ENCODE measurements at regions not wholly inside any gene's neighbourhood (a gene's known extent, or its start where the extent isn't known, plus 50 kb on each side); places are given as distances from the start of the nearest gene placed in this dataset.

DNA sequence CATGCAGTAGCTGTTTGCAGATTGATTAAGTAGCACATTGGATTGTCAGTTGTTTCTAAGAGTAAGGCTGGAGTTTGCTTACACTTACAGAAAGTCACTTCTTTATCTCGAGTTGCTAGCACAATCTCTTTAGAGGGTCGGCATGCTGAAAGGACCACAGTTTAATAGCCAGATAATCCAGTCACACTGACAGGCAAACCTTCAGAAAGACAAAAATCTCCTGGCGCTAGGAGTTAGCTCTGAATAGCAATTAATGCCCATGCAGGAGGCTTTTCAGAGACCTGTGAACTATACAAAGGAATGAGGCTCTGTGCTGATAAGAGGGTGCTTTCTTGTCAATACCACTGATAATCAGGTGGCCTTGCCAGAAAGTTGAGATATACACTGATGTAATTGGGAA, 1043.0 kb downstream of the AACS start:
- Histone ChIP-seq H3K27me3 (replicated peaks in 1 of 7) (no peaks in the 10 kb centered on the region), H3K4me1 (no peaks in the 10 kb centered on the region), H3K4me3 (no peak overlapping the region), H3K36me3 (no peaks in the 10 kb centered on the region), H3K9me3 (no peaks in the 10 kb centered on the region), H3K27ac (no peak overlapping the region)
- TF ChIP-seq POLR2A (IDR thresholded peaks at IDR 0.05) (no peak), POLR2AphosphoS5 (IDR thresholded peaks at IDR 0.05) (no peak)
- TF ChIP-seq, protein P1, sequence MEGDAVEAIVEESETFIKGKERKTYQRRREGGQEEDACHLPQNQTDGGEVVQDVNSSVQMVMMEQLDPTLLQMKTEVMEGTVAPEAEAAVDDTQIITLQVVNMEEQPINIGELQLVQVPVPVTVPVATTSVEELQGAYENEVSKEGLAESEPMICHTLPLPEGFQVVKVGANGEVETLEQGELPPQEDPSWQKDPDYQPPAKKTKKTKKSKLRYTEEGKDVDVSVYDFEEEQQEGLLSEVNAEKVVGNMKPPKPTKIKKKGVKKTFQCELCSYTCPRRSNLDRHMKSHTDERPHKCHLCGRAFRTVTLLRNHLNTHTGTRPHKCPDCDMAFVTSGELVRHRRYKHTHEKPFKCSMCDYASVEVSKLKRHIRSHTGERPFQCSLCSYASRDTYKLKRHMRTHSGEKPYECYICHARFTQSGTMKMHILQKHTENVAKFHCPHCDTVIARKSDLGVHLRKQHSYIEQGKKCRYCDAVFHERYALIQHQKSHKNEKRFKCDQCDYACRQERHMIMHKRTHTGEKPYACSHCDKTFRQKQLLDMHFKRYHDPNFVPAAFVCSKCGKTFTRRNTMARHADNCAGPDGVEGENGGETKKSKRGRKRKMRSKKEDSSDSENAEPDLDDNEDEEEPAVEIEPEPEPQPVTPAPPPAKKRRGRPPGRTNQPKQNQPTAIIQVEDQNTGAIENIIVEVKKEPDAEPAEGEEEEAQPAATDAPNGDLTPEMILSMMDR (IDR thresholded peaks at IDR 0.05 in 8 of 11, conservative IDR thresholded peaks at IDR 0.05 in 3 of 11) = no peak
- DNase-seq = no peak
- WGBS, 5 donors = 30 to 64% (median 37%) methylated on average over 3 of the region's 3 CpGs
- intact Hi-C loops (cut with DNase I; ENCODE audit: low total_unique reads) = no loop called here

GRCh38 chr12:126112141-126112540, 1046.9 kb downstream of the AACS start:
- intact Hi-C loops (cut with DNase I; ENCODE audit: low total_unique reads) = no loop called here
- Histone ChIP-seq H3K36me3 (no peaks in the 10 kb centered on the region), H3K9me3 (no peaks in the 10 kb centered on the region), H3K4me1 (no peaks in the 10 kb centered on the region), H3K4me3 (no peak overlapping the region), H3K27ac (no peak overlapping the region), H3K27me3 (replicated peaks in 1 of 7) (no peaks in the 10 kb centered on the region)
- 85 to 95% (median 89%) methylated on average over 1 of the region's 1 CpG for WGBS, 5 donors
- no peak for DNase-seq
- TF ChIP-seq POLR2A (IDR thresholded peaks at IDR 0.05) = no peak
- TF ChIP-seq, protein P1 (IDR thresholded peaks at IDR 0.05 in 8 of 11, conservative IDR thresholded peaks at IDR 0.05 in 3 of 11) = no peak
- TF ChIP-seq POLR2AphosphoS5 (IDR thresholded peaks at IDR 0.05) = no peak

GRCh38 chr12:126112849-126113248, 1047.6 kb downstream of the AACS start:
- Histone ChIP-seq H3K4me3 (no peak overlapping the region), H3K27ac (no peak overlapping the region), H3K9me3 (no peaks in the 10 kb centered on the region), H3K36me3 (no peaks in the 10 kb centered on the region), H3K4me1 (no peaks in the 10 kb centered on the region), H3K27me3 (replicated peaks in 1 of 7) (no peaks in the 10 kb centered on the region)
- no peak for DNase-seq
- WGBS, 5 donors = 83 to 100% (median 92%) methylated on average over 1 of the region's 1 CpG
- TF ChIP-seq, protein P1 (IDR thresholded peaks at IDR 0.05 in 8 of 11, conservative IDR thresholded peaks at IDR 0.05 in 3 of 11) = no peak
- TF ChIP-seq POLR2AphosphoS5 (IDR thresholded peaks at IDR 0.05) (no peak), POLR2A (IDR thresholded peaks at IDR 0.05) (no peak)
- intact Hi-C loops (cut with DNase I; ENCODE audit: low total_unique reads) = no loop called here

DNA sequence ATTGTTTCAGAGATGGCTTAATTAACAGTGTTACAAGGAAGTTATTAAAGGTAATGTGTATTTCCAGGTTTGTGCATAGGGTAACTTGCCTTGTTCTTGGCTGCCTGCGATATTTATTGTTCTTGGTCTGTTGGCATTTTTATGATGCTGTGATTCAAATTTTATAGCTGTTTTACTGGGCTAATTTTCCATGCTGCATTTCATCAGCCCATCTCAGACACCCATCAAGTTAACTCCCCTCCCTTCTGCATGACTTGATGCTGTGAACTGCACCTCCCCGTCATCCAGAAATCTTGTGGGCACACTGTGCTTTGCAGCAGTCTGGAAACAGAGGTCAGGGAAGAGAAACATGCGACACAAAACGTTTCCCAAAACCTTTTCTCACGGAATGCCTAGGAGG, 1049.2 kb downstream of the AACS start:
- TF ChIP-seq POLR2A (IDR thresholded peaks at IDR 0.05) (no peak), POLR2AphosphoS5 (IDR thresholded peaks at IDR 0.05) (no peak)
- TF ChIP-seq, protein P1 (IDR thresholded peaks at IDR 0.05 in 8 of 11, conservative IDR thresholded peaks at IDR 0.05 in 3 of 11) = no peak
- intact Hi-C loops (cut with DNase I; ENCODE audit: low total_unique reads) = no loop called here
- WGBS, 5 donors = 65 to 75% (median 69%) methylated on average over 5 of the region's 5 CpGs

More for the DNA sequence above, 1049.2 kb downstream of the AACS start:
- Histone ChIP-seq H3K36me3 (no peaks in the 10 kb centered on the region), H3K4me1 (no peaks in the 10 kb centered on the region), H3K4me3 (no peak overlapping the region), H3K9me3 (no peaks in the 10 kb centered on the region), H3K27me3 (replicated peaks in 1 of 7) (no peaks in the 10 kb centered on the region), H3K27ac (no peak overlapping the region)
- no peak for DNase-seq
